NT2/D1 (cell line): ENCODE measurements at regions not wholly inside any gene's neighbourhood (a gene's known extent, or its start where the extent isn't known, plus 50 kb on each side); places are given as distances from the start of the nearest gene placed in this dataset.

ENCODE experiments used
- YY1 ChIP-seq: IDR thresholded peaks from 2 replicates; pipeline ENCODE4 v1.6.1; 2011; ENCODE audit not compliant: insufficient read length, insufficient read depth
- ZNF274 ChIP-seq: IDR thresholded peaks from 2 replicates; pipeline ENCODE4 v1.6.1; 2011; ENCODE audit warnings: mild to moderate bottlenecking, low read depth, low read length

DNA sequence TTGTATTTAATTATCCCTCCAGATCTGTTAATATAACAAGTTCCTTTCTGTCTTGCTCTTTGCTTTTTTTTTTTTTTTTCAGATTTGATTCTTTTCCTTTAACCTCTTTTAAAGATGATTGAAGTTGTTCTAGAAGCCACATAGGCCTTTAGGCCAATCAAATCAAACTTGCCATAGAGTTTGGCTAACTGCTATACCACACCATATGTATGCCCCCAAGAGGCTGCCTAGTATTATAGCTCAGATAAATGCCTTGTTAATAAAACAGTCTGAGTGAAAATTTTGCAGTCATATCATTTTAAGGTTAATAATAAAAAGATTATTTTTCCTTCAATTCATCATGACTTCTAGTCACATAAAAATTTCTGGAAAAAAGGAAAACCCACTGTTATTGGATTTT, 696.0 kb upstream of the CHRM3 start:
- no peak for TF ChIP-seq ZNF274
- TF ChIP-seq YY1 = no peak
